Mesendoderm (in vitro differentiated cells): ENCODE measurements at regions not wholly inside any gene's neighbourhood (a gene's known extent, or its start where the extent isn't known, plus 50 kb on each side); places are given as distances from the start of the nearest gene placed in this dataset.

Experiments
- DNase-seq: peaks from one replicate; pipeline ENCODE4 v3.0.0; 2013
- H2AK5ac ChIP-seq: 2 replicates; pipeline ENCODE4 v1.6.1; 2013; ENCODE audit warnings: low read length, inconsistent platforms
- H2BK120ac ChIP-seq: 2 replicates; pipeline ENCODE4 v1.6.1; 2013; ENCODE audit warnings: low read depth, mild to moderate bottlenecking, low read length, moderate library complexity, mixed read lengths
- H2BK15ac ChIP-seq: replicated peaks from 2 replicates; pipeline ENCODE4 v1.6.1; 2013; ENCODE audit warnings: low read depth, mild to moderate bottlenecking, moderate library complexity
- H2BK5ac ChIP-seq: 2 replicates; pipeline ENCODE4 v1.6.1; 2013; ENCODE audit warnings: low read length, inconsistent platforms
- H3K18ac ChIP-seq: 2 replicates; pipeline ENCODE4 v1.6.1; 2013; ENCODE audit warnings: mild to moderate bottlenecking, low read length, mixed read lengths
- H3K23ac ChIP-seq: one replicate; pipeline ENCODE4 v1.6.1; 2013; ENCODE audit warnings: low read length
- H3K27ac ChIP-seq: 2 replicates; pipeline ENCODE4 v1.5.1; 2013; ENCODE audit warnings: low read depth, mild to moderate bottlenecking, inconsistent platforms, low read length, moderate library complexity
- H3K27me3 ChIP-seq: 2 replicates; pipeline ENCODE4 v1.6.1; 2013; ENCODE audit warnings: low read length, control low read depth, mild to moderate bottlenecking, inconsistent platforms; ENCODE audit not compliant: insufficient read depth, poor library complexity
- H3K36me3 ChIP-seq: 2 replicates; pipeline ENCODE4 v1.6.1; 2013; ENCODE audit warnings: low read length, inconsistent platforms; ENCODE audit not compliant: control insufficient read depth, insufficient read depth
- H3K4ac ChIP-seq: one replicate; pipeline ENCODE4 v1.6.1; 2013; ENCODE audit warnings: low read depth, mild to moderate bottlenecking, low read length, moderate library complexity
- H3K4me1 ChIP-seq: 2 replicates; pipeline ENCODE4 v1.6.1; 2013; ENCODE audit warnings: low read depth, low read length, inconsistent platforms; ENCODE audit not compliant: control insufficient read depth
- H3K4me2 ChIP-seq: 2 replicates; pipeline ENCODE4 v1.6.1; 2013; ENCODE audit warnings: low read length
- H3K4me3 ChIP-seq: 2 replicates; pipeline ENCODE4 v1.5.1; 2013; ENCODE audit warnings: mild to moderate bottlenecking, low read length
- H3K56ac ChIP-seq: one replicate; pipeline ENCODE4 v1.6.1; 2013; ENCODE audit warnings: low read length
- H3K79me1 ChIP-seq: 2 replicates; pipeline ENCODE4 v1.6.1; 2013; ENCODE audit warnings: low read length, inconsistent platforms
- H3K79me2 ChIP-seq: 2 replicates; pipeline ENCODE4 v1.6.1; 2013; ENCODE audit warnings: mild to moderate bottlenecking, low read length; ENCODE audit not compliant: control insufficient read depth, insufficient read depth
- H3K9ac ChIP-seq: 2 replicates; pipeline ENCODE4 v1.6.1; 2013; ENCODE audit warnings: low read length, inconsistent platforms
- H4K5ac ChIP-seq: one replicate; pipeline ENCODE4 v1.6.1; 2013; ENCODE audit warnings: low read length
- H4K8ac ChIP-seq: one replicate; pipeline ENCODE4 v1.6.1; 2013; ENCODE audit warnings: low read depth, mild to moderate bottlenecking, control low read depth, low read length, moderate library complexity
- WGBS: extraction: QIAGEN DNeasy Blood & Tissue Kit; methylation state at CpG from one replicate; pipeline ENCODE4 v1.1.7; 2013; ENCODE audit warnings: low lambda C conversion rate, missing lambda C conversion rate; ENCODE audit not compliant: insufficient coverage; ENCODE audit errors: extremely low coverage; 5-methylcytosine and 5-hydroxymethylcytosine counted together

- Histone ChIP-seq H3K4me3 (no peak overlapping the region), H4K8ac (no peak overlapping the region), H3K36me3 (no peaks in the 10 kb centered on the region), H3K27me3 (no peaks in the 10 kb centered on the region), H3K4me1 (no peaks in the 10 kb centered on the region), H2BK120ac (no peak overlapping the region), H3K27ac (no peak overlapping the region), H2BK5ac (no peak overlapping the region), H3K56ac (no peak overlapping the region), H4K5ac (no peak overlapping the region), H3K23ac (no peak overlapping the region), H3K4ac (no peak overlapping the region), H2BK15ac (no peak overlapping the region), H3K9ac (no peak overlapping the region), H3K79me1 (no peaks in the 10 kb centered on the region), H3K79me2 (no peaks in the 10 kb centered on the region), H3K4me2 (no peak overlapping the region), H2AK5ac (no peak overlapping the region), H3K18ac (no peak overlapping the region)
- no peak for DNase-seq
- WGBS: no CpG with 5 or more reads among the region's 12 CpGs
Observed at GRCh38 chr10:42998481-42999384, 78.1 kb upstream of the RET start.

DNA sequence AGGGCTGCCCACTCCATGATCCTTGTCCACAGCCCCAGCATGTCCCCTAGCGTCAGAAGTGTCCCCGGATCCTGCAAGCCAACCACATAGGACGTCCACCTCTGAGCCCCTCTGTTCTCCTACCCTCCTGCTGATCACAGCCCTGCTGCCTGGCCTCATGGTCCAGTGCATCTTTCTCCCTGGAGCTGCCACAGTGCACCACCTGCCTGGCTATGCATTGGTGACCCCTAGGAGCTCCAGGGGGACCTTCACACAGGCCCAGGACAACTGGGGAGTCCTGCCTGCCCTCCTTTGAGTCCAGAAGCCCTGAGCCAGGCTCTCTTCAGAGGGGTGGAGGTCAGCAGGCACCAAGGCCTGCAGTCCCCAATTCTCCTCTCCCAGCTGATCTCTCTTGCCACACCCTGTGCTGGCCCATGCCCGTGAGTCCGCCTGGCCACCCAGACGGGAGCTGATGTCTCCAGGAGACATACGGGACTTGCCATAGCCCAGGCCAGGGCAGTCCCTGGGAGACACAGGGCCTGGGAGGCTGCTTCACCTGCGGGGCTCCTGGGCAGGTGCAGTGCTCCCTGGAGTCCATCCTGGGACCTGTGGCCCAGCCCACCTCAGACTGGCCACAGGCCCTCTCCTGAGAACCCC, 77.4 kb upstream of the RET start:
- WGBS: no CpG with 5 or more reads among the region's 8 CpGs
- H3K4ac ChIP-seq: no peak overlapping the region

DNA sequence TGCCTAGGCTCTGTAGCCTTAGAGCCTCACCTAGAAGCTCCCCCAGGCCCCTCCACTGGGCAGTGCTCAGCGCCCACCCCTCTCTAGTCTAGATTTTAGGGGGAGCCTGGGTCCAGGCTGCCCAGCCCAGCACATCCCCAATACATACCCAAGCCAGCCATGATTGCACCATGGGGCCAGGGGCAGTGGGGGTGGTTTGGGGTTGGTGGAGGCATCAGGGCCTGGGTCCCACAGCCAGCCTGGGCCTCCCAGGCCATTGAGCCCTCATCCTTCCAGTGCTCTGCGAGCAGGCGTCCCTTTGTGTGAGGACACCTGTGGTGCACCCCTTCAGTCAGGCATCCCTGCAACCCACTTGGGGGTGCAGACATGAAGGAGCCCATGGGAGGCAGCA, 76.9 kb upstream of the RET start:
- Histone ChIP-seq H3K27me3 (no peaks in the 10 kb centered on the region), H3K4ac (no peak overlapping the region), H3K4me3 (no peak overlapping the region), H3K9ac (no peak overlapping the region), H3K27ac (no peak overlapping the region), H2AK5ac (no peak overlapping the region), H3K79me1 (no peaks in the 10 kb centered on the region), H3K18ac (no peak overlapping the region), H4K8ac (no peak overlapping the region), H3K56ac (no peak overlapping the region), H4K5ac (no peak overlapping the region), H3K4me2 (no peak overlapping the region), H3K36me3 (no peaks in the 10 kb centered on the region), H3K4me1 (no peaks in the 10 kb centered on the region), H2BK5ac (no peak overlapping the region), H3K23ac (no peak overlapping the region), H3K79me2 (no peaks in the 10 kb centered on the region), H2BK120ac (no peak overlapping the region), H2BK15ac (no peak overlapping the region)
- DNase-seq: no peak
- no CpG with 5 or more reads among the region's 3 CpGs for WGBS

More for the DNA sequence above, 77.4 kb upstream of the RET start:
- no peak overlapping the region for H3K56ac ChIP-seq
- H3K4me2 ChIP-seq: no peak overlapping the region
- no peak overlapping the region for H2BK15ac ChIP-seq
- no peak overlapping the region for H4K8ac ChIP-seq
- no peaks in the 10 kb centered on the region for H3K36me3 ChIP-seq
- H3K4me1 ChIP-seq: no peaks in the 10 kb centered on the region
- no peaks in the 10 kb centered on the region for H3K79me2 ChIP-seq
- no peak for DNase-seq
- H2BK5ac ChIP-seq: no peak overlapping the region
- H2AK5ac ChIP-seq: no peak overlapping the region
- no peak overlapping the region for H2BK120ac ChIP-seq
- no peaks in the 10 kb centered on the region for H3K79me1 ChIP-seq
- no peak overlapping the region for H3K9ac ChIP-seq
- no peak overlapping the region for H3K23ac ChIP-seq
- no peak overlapping the region for H3K27ac ChIP-seq
- no peaks in the 10 kb centered on the region for H3K27me3 ChIP-seq
- H4K5ac ChIP-seq: no peak overlapping the region
- no peak overlapping the region for H3K18ac ChIP-seq
- H3K4me3 ChIP-seq: no peak overlapping the region

DNA sequence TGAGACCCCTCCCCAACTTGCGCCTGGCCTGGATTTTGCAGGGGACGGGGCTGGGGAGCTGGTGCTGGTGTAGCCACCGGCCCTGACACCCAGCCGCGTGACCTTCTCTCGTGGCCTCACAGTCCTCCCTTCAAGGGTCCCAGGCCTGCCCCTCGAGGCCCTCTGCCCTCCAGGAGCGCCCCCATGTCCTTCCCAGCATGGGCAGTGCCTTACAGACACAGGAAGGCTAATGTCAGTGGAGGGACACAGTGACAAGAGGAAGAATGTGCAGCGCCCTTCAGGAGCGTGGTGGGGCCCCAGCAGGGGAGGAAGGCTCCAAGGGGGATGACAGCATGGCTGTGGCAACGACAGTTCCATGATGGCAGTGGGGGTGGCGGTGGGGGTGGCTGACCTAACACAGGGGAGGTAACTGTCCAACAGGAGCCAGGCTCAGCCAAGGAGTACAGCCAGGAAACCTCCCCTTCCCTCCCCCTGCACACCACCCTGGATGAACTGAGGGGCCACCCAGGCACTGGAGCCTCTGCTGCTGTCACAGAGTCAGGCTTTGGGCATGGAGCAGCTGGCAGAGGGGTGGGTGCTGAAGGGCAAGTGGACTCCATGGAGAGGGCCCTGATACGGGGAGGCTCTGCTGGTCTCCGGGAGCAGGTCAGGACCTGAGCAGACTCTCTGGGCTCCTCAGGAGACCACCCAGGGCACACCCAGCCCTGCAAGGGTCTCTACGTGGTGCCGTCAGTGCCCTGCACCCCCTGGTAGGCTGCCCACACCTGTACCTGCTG, 76.0 kb upstream of the RET start:
- no peak overlapping the region for H3K23ac ChIP-seq
- H2BK15ac ChIP-seq: no peak overlapping the region
- H2BK120ac ChIP-seq: no peak overlapping the region
- no peak overlapping the region for H4K5ac ChIP-seq
- no peak overlapping the region for H2BK5ac ChIP-seq
- H3K18ac ChIP-seq: no peak overlapping the region
- no peaks in the 10 kb centered on the region for H3K79me2 ChIP-seq
- H3K56ac ChIP-seq: no peak overlapping the region
- no peak overlapping the region for H3K9ac ChIP-seq
- H3K36me3 ChIP-seq: no peaks in the 10 kb centered on the region
- no peak overlapping the region for H3K4me2 ChIP-seq
- H2AK5ac ChIP-seq: no peak overlapping the region
- no peak overlapping the region for H4K8ac ChIP-seq
- no peak for DNase-seq
- no CpG with 5 or more reads among the region's 16 CpGs for WGBS
- H3K79me1 ChIP-seq: no peaks in the 10 kb centered on the region
- no peaks in the 10 kb centered on the region for H3K27me3 ChIP-seq
- H3K27ac ChIP-seq: no peak overlapping the region
- no peak overlapping the region for H3K4me3 ChIP-seq
- H3K4ac ChIP-seq: no peak overlapping the region
- H3K4me1 ChIP-seq: no peaks in the 10 kb centered on the region

DNA sequence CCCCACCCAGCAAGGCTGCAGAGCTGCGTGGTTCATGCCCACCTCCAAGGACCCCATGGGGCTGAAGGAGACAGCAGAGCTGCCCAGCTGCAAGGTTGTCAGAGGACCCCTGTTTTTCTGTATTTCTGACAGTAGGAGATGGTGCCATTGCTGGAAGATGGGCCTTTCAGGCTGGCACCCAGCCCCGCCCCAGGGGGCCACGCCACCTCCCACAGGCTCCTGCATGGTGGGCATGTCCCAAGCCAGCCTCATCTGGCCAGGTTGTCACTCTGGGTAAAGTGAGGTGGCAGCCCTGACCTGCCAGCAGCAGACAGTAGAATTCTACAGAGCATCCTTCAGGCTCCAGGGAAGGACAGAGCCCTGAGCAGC, 75.5 kb upstream of the RET start:
- H2AK5ac ChIP-seq: no peak overlapping the region
- no peak overlapping the region for H3K27ac ChIP-seq
- H3K9ac ChIP-seq: no peak overlapping the region
- DNase-seq: no peak
- H3K56ac ChIP-seq: no peak overlapping the region
- H3K4me1 ChIP-seq: no peaks in the 10 kb centered on the region
- H3K36me3 ChIP-seq: no peaks in the 10 kb centered on the region
- no peaks in the 10 kb centered on the region for H3K79me1 ChIP-seq
- H3K4me3 ChIP-seq: no peak overlapping the region
- no peak overlapping the region for H2BK120ac ChIP-seq
- no peak overlapping the region for H2BK5ac ChIP-seq
- no peak overlapping the region for H3K4ac ChIP-seq
- no peak overlapping the region for H3K4me2 ChIP-seq
- no peak overlapping the region for H4K8ac ChIP-seq
- no peak overlapping the region for H3K18ac ChIP-seq
- H3K27me3 ChIP-seq: no peaks in the 10 kb centered on the region
- H3K23ac ChIP-seq: no peak overlapping the region
- no CpG with 5 or more reads among the region's 3 CpGs for WGBS
- no peak overlapping the region for H2BK15ac ChIP-seq
- no peak overlapping the region for H4K5ac ChIP-seq
- H3K79me2 ChIP-seq: no peaks in the 10 kb centered on the region
